Duodenal mucosa (tissue), 2 donors: ENCODE measurements at regions not wholly inside any gene's neighbourhood (a gene's known extent, or its start where the extent isn't known, plus 50 kb on each side); places are given as distances from the start of the nearest gene placed in this dataset.
"Not testable (repeated sequence)": the region's sequence is repeated elsewhere in the genome, so short reads cannot be mapped to it uniquely, and the experiment has no call there.

ENCODE experiments used
- H3K27ac ChIP-seq: one replicate; pipeline ENCODE4 v1.7.0; 2013; ENCODE audit warnings: low read depth, low read length
- H3K27me3 ChIP-seq, 2 donors: one replicate each; pipeline ENCODE4 v1.7.0; 2013; ENCODE audit warnings: low read length in 2 of 2, control low read depth in 1 of 2; ENCODE audit not compliant: insufficient read depth in 2 of 2, control insufficient read depth in 1 of 2
- H3K36me3 ChIP-seq, 2 donors: one replicate each; pipeline ENCODE4 v1.7.0; 2013; ENCODE audit warnings: low read length in 2 of 2, control low read depth in 1 of 2; ENCODE audit not compliant: insufficient read depth in 2 of 2, control insufficient read depth in 1 of 2
- H3K4me1 ChIP-seq, 2 donors: one replicate each; pipeline ENCODE4 v1.7.0; 2013; ENCODE audit warnings: low read length in 2 of 2, control low read depth in 1 of 2; ENCODE audit not compliant: insufficient read depth in 2 of 2, control insufficient read depth in 1 of 2
- H3K4me3 ChIP-seq, 2 donors: one replicate each; pipeline ENCODE4 v1.7.0; 2013; ENCODE audit warnings: low read length in 2 of 2, low read depth in 1 of 2
- H3K9ac ChIP-seq, 2 donors: one replicate each; pipeline ENCODE4 v1.7.0; 2013; ENCODE audit warnings: low read length in 2 of 2, low read depth in 1 of 2
- H3K9me3 ChIP-seq, 2 donors: one replicate each; pipeline ENCODE4 v1.7.0; 2013; ENCODE audit warnings: low read length in 2 of 2, control low read depth in 1 of 2; ENCODE audit not compliant: control insufficient read depth in 1 of 2

DNA sequence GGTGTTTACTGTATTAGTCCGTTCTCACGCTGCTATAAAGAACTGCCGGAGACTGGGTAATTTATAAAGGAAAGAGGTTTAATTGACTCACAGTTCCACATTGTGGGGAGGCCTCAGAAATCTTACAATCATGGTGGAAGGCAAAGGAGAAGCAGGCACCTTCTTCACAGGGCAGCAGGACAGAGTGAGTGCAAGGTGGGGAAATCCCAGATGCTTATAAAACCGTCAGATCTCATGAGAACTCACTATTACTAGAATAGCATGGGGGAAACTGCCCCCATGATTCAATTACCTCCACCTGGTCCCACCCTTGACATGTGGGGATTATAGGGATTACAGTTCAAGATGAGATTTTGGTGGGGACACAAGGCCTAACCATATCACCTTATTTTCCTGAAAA lies 60.1 kb upstream of the IFNGR1 start:
- H3K36me3 ChIP-seq, H3K4me3 ChIP-seq, H3K27me3 ChIP-seq, H3K9ac ChIP-seq, H3K4me1 ChIP-seq, H3K27ac ChIP-seq, H3K9me3 ChIP-seq: not testable (repeated sequence)

DNA sequence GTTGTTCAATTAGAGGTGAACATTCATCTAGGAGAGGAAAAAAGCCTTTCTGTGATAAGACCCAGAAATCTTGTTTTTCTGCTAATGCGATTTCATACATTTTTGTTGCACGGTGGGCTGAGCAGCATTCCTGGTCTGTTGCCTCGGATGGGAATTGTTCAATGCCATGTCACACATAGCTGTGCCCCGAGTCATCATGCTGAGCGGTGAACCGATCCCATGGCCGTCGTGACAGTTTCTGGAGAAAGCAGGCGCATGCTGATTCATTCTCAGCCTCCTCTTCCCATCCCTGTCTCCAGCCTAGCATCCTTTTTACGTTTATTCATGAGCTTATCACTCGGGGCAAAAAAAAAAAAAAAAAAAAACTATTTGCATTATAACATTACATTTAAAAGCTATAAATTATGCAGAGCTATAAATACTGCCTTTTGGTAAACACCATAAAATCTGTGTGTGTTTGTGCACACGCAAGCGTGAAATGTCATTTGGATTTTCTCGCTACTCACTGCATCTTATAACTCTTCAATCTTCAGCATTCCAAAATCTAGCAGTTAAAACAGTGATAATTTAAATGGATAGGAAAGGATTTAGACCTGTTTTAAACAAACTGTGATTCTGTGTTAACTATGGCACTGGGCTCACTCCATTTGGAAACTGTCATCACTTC lies 58.9 kb upstream of the IFNGR1 start:
- Histone ChIP-seq H3K4me3 (no peak overlapping the region), H3K4me1 (no peaks in the 10 kb centered on the region), H3K27me3 (no peaks in the 10 kb centered on the region), H3K9ac (no peak overlapping the region), H3K9me3 (no peaks in the 10 kb centered on the region), H3K36me3 (no peaks in the 10 kb centered on the region), H3K27ac (no peak overlapping the region)

GRCh38 chr6:137272403-137272802 lies 53.2 kb upstream of the IFNGR1 start:
- no peak overlapping the region for H3K27ac ChIP-seq
- no peak overlapping the region for H3K9ac ChIP-seq
- H3K9me3 ChIP-seq = no peaks in the 10 kb centered on the region
- no peak overlapping the region for H3K4me3 ChIP-seq
- no peaks in the 10 kb centered on the region for H3K27me3 ChIP-seq
- peaks cover 0 to 6% of the 10 kb centered on the region in 2 donors for H3K4me1 ChIP-seq
- no peaks in the 10 kb centered on the region for H3K36me3 ChIP-seq

- Histone ChIP-seq H3K4me3 (no peak overlapping the region), H3K27ac (no peak overlapping the region), H3K9ac (no peak overlapping the region), H3K9me3 (no peaks in the 10 kb centered on the region), H3K27me3 (no peaks in the 10 kb centered on the region), H3K4me1 (peaks cover 0 to 6% of the 10 kb centered on the region in 2 donors), H3K36me3 (no peaks in the 10 kb centered on the region)
These were observed 52.3 kb upstream of the IFNGR1 start for GRCh38 chr6:137271245-137272183.

GRCh38 chr6:137269803-137270202 lies 50.6 kb upstream of the IFNGR1 start:
- no peak overlapping the region for H3K9ac ChIP-seq
- no peak overlapping the region for H3K27ac ChIP-seq
- no peaks in the 10 kb centered on the region for H3K9me3 ChIP-seq
- H3K36me3 ChIP-seq = no peaks in the 10 kb centered on the region
- H3K4me3 ChIP-seq = no peak overlapping the region
- H3K27me3 ChIP-seq = no peaks in the 10 kb centered on the region
- H3K4me1 ChIP-seq = peaks cover 4 to 17% of the 10 kb centered on the region in 2 donors

- H3K4me3 ChIP-seq = no peak overlapping the region
- no peak overlapping the region for H3K9ac ChIP-seq
- peaks cover 4 to 17% of the 10 kb centered on the region in 2 donors for H3K4me1 ChIP-seq
- peaks cover 0 to 2% of the 10 kb centered on the region in 2 donors for H3K9me3 ChIP-seq
- H3K36me3 ChIP-seq = no peaks in the 10 kb centered on the region
- H3K27me3 ChIP-seq = no peaks in the 10 kb centered on the region
- H3K27ac ChIP-seq = no peak overlapping the region
These were observed 50.2 kb upstream of the IFNGR1 start for GRCh38 chr6:137269347-137269746.
